Neuronal stem cell (in vitro differentiated cells): ENCODE measurements at regions not wholly inside any gene's neighbourhood (a gene's known extent, or its start where the extent isn't known, plus 50 kb on each side); places are given as distances from the start of the nearest gene placed in this dataset.

Experiments
- DNase-seq: peaks from one replicate; pipeline ENCODE4 v3.0.0-alpha.2; 2013; ENCODE audit warnings: low spot score
- H2AFZ ChIP-seq: one replicate; pipeline ENCODE4 v1.6.1; 2013; ENCODE audit warnings: mild to moderate bottlenecking, low read length, inconsistent platforms
- H2AK5ac ChIP-seq: 2 replicates; pipeline ENCODE4 v1.6.1; 2013; ENCODE audit warnings: low read depth, mild to moderate bottlenecking, inconsistent platforms, low read length, moderate library complexity, mixed read lengths
- H2BK120ac ChIP-seq: 2 replicates; pipeline ENCODE4 v1.6.1; 2013; ENCODE audit warnings: low read depth, mild to moderate bottlenecking, inconsistent platforms, low read length, moderate library complexity, mixed read lengths
- H2BK12ac ChIP-seq: one replicate; pipeline ENCODE4 v1.6.1; 2013; ENCODE audit warnings: low read length, inconsistent platforms
- H2BK15ac ChIP-seq: 2 replicates; pipeline ENCODE4 v1.6.1; 2013; ENCODE audit warnings: mild to moderate bottlenecking, low read length, inconsistent platforms, mixed read lengths
- H2BK5ac ChIP-seq: one replicate; pipeline ENCODE4 v1.6.1; 2013; ENCODE audit warnings: inconsistent platforms, mild to moderate bottlenecking, low read length, moderate library complexity
- H3K14ac ChIP-seq: one replicate; pipeline ENCODE4 v1.6.1; 2013; ENCODE audit warnings: low read length, inconsistent platforms
- H3K18ac ChIP-seq: 2 replicates; pipeline ENCODE4 v1.6.1; 2013; ENCODE audit warnings: low read length, inconsistent platforms
- H3K23ac ChIP-seq: 2 replicates; pipeline ENCODE4 v1.6.1; 2013; ENCODE audit warnings: low read depth, mild to moderate bottlenecking, mixed read lengths, low read length, inconsistent platforms; ENCODE audit not compliant: poor library complexity
- H3K27ac ChIP-seq: replicated peaks from 3 replicates; pipeline ENCODE4 v1.5.1; 2013; ENCODE audit warnings: low read length, inconsistent platforms
- H3K27me3 ChIP-seq, 3 experiments: 2 replicates each; pipeline ENCODE4 v1.6.1; 2013; ENCODE audit warnings: low read length in 3 of 3, mild to moderate bottlenecking in 2 of 3, inconsistent platforms in 1 of 3, low read depth in 1 of 3, mixed read lengths in 1 of 3, moderate library complexity in 1 of 3; ENCODE audit not compliant: control insufficient read depth in 3 of 3, insufficient read depth in 3 of 3
- H3K36me3 ChIP-seq, 2 donors: replicated peaks in 1 of 2; 2 replicates each; pipeline ENCODE4 v1.6.1; 2013; ENCODE audit warnings: low read length in 2 of 2; ENCODE audit not compliant: control insufficient read depth in 2 of 2, insufficient read depth in 2 of 2
- H3K4ac ChIP-seq: 2 replicates; pipeline ENCODE4 v1.6.1; 2013; ENCODE audit warnings: inconsistent platforms, mild to moderate bottlenecking, low read length, moderate library complexity
- H3K4me1 ChIP-seq, 2 donors: 1 replicate in 1 of 2; 2 replicates in 1 of 2; pipeline ENCODE4 v1.6.1; 2013; ENCODE audit warnings: low read length in 2 of 2, low read depth in 1 of 2; ENCODE audit not compliant: control insufficient read depth in 2 of 2, insufficient read depth in 1 of 2
- H3K4me2 ChIP-seq: one replicate; pipeline ENCODE4 v1.6.1; 2013; ENCODE audit warnings: mild to moderate bottlenecking, low read length, inconsistent platforms; ENCODE audit not compliant: insufficient read depth, poor library complexity, severe bottlenecking
- H3K4me3 ChIP-seq, 2 donors: 2 replicates each; pipeline ENCODE4 v1.5.1; 2013; ENCODE audit warnings: low read length in 2 of 2, mild to moderate bottlenecking in 2 of 2, inconsistent platforms in 1 of 2, moderate library complexity in 1 of 2
- H3K79me1 ChIP-seq: one replicate; pipeline ENCODE4 v1.6.1; 2013; ENCODE audit warnings: low read depth, mild to moderate bottlenecking, inconsistent platforms, low read length, moderate library complexity
- H3K9ac ChIP-seq: one replicate; pipeline ENCODE4 v1.6.1; 2013; ENCODE audit warnings: mild to moderate bottlenecking, low read depth, low read length, inconsistent platforms; ENCODE audit not compliant: poor library complexity
- H3K9me3 ChIP-seq, 2 donors: replicated peaks in 1 of 2; 2 replicates each; pipeline versions ENCODE3 to v1.6.1; 2013; ENCODE audit warnings: low read length in 2 of 2, mild to moderate bottlenecking in 2 of 2, inconsistent platforms in 1 of 2, low read depth in 1 of 2, mixed read lengths in 1 of 2, moderate library complexity in 1 of 2; ENCODE audit not compliant: control insufficient read depth in 2 of 2, insufficient read depth in 1 of 2
- H4K8ac ChIP-seq: one replicate; pipeline ENCODE4 v1.6.1; 2013; ENCODE audit warnings: low read depth, mild to moderate bottlenecking, inconsistent platforms, low read length, moderate library complexity
- H4K91ac ChIP-seq: one replicate; pipeline ENCODE4 v1.6.1; 2013; ENCODE audit warnings: low read length, low read depth, mild to moderate bottlenecking, inconsistent platforms; ENCODE audit not compliant: poor library complexity
- WGBS, 2 donors: extraction: QIAGEN DNeasy Blood & Tissue Kit; methylation state at CpG; one replicate each; pipeline ENCODE4 v1.1.7; 2013; ENCODE audit warnings: missing lambda C conversion rate in 2 of 2, mixed read lengths in 1 of 2; ENCODE audit not compliant: insufficient read length in 2 of 2, insufficient replicate concordance in 1 of 2; ENCODE audit errors: extremely low coverage in 2 of 2; 5-methylcytosine and 5-hydroxymethylcytosine counted together

GRCh38 chr13:64160479-64160878, 2744.8 kb upstream of the PCDH20 start:
- no peak overlapping the region for H2BK15ac ChIP-seq
- no peak overlapping the region for H4K8ac ChIP-seq
- H3K18ac ChIP-seq, result no peak overlapping the region
- H3K27me3 ChIP-seq, result no peaks in the 10 kb centered on the region
- no peak overlapping the region for H3K27ac ChIP-seq
- no peak overlapping the region for H4K91ac ChIP-seq
- H3K9me3 ChIP-seq, result no peaks in the 10 kb centered on the region
- no peak overlapping the region for H2AK5ac ChIP-seq
- no peak overlapping the region for H2BK120ac ChIP-seq
- H3K79me1 ChIP-seq, result no peaks in the 10 kb centered on the region
- H2BK5ac ChIP-seq, result no peak overlapping the region
- no peak overlapping the region for H3K9ac ChIP-seq
- no peak overlapping the region for H3K23ac ChIP-seq
- no peaks in the 10 kb centered on the region for H3K36me3 ChIP-seq
- H2BK12ac ChIP-seq, result no peak overlapping the region
- H3K4ac ChIP-seq, result no peak overlapping the region
- H3K4me2 ChIP-seq, result no peak overlapping the region
- H3K4me3 ChIP-seq, result no peak overlapping the region
- no peak overlapping the region for H3K14ac ChIP-seq
- DNase-seq, result no peak
- no peak overlapping the region for H2AFZ ChIP-seq
- peaks cover 0 to 2% of the 10 kb centered on the region in 2 donors for H3K4me1 ChIP-seq

GRCh38 chr13:64158908-64159307, 2743.3 kb upstream of the PCDH20 start:
- Histone ChIP-seq H3K18ac (no peak overlapping the region), H3K27ac (no peak overlapping the region)

DNA sequence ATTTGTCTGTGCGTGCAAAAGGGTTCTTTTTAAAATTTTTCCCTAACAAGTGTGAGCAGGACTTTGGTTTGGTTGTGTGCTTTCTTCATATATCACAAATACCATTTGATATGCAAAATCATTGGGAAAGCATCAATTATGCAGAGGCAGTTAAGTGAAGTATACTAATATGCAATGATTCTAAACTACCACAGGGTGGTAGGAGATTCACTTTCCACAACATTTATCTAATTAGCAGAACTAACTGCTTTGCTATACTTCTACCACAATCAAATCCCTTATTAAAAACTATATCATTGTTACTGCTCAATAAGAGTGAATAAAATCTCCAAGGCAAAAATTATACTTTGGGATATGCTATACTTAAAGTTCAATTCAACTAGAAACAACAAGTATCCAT, 2738.9 kb upstream of the PCDH20 start:
- H3K27ac ChIP-seq, result no peak overlapping the region
- H3K18ac ChIP-seq, result no peak overlapping the region
- H3K4me1 ChIP-seq, result peaks cover 0 to 2% of the 10 kb centered on the region in 2 donors

More at GRCh38 chr13:64158908-64159307, 2743.3 kb upstream of the PCDH20 start:
- H2AFZ ChIP-seq, result peak overlapping the region; percentile 81
- H2BK120ac ChIP-seq, result no peak overlapping the region
- no peak overlapping the region for H2BK15ac ChIP-seq
- no peaks in the 10 kb centered on the region for H3K36me3 ChIP-seq
- no peak overlapping the region for H2BK12ac ChIP-seq
- DNase-seq, result no peak
- H3K79me1 ChIP-seq, result no peaks in the 10 kb centered on the region
- no peak overlapping the region for H3K4ac ChIP-seq
- H4K91ac ChIP-seq, result no peak overlapping the region
- no peak overlapping the region for H2AK5ac ChIP-seq
- H3K23ac ChIP-seq, result no peak overlapping the region
- H3K4me3 ChIP-seq, result no peak overlapping the region
- H3K4me2 ChIP-seq, result no peak overlapping the region
- no CpG with 5 or more reads among the region's 3 CpGs for WGBS, 2 donors
- no peak overlapping the region for H4K8ac ChIP-seq
- H2BK5ac ChIP-seq, result no peak overlapping the region
- no peak overlapping the region for H3K9ac ChIP-seq
- H3K4me1 ChIP-seq, result peaks cover 0 to 2% of the 10 kb centered on the region in 2 donors
- H3K27me3 ChIP-seq, result no peaks in the 10 kb centered on the region
- no peaks in the 10 kb centered on the region for H3K9me3 ChIP-seq
- no peak overlapping the region for H3K14ac ChIP-seq

DNA sequence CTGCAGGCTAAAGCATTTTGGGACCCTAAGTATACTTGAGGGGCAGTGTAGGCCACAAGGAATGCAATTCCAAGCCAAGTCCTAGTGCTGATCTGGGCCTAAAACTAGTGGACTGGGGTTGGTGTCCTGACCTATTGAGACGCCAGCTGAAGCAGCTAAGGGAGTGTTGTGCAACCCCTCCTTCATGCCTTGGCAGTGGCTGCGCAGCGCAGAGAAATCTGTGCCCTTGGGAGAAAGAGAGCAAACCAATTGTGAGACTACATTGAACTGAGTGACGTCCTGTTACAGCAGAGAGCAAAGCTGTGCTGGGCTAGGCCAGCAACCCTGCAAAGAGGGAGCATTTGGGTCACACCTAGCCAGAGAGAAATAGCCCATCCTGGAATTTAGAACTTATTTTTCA, 2715.0 kb upstream of the PCDH20 start:
- no peak for DNase-seq
- H3K9me3 ChIP-seq, result no peaks in the 10 kb centered on the region
- no peak overlapping the region for H2BK15ac ChIP-seq
- H4K8ac ChIP-seq, result no peak overlapping the region
- no peaks in the 10 kb centered on the region for H3K27me3 ChIP-seq
- H3K18ac ChIP-seq, result no peak overlapping the region
- peak overlapping the region; percentile 74 for H2AFZ ChIP-seq
- H2BK5ac ChIP-seq, result no peak overlapping the region
- no peaks in the 10 kb centered on the region for H3K36me3 ChIP-seq
- H3K23ac ChIP-seq, result peak overlapping the region; percentile 47
- no peak overlapping the region for H3K4ac ChIP-seq
- no peak overlapping the region for H2BK120ac ChIP-seq
- WGBS, 2 donors, result no CpG with 5 or more reads among the region's 4 CpGs
- H2AK5ac ChIP-seq, result no peak overlapping the region
- no peak overlapping the region for H3K4me2 ChIP-seq
- no peaks in the 10 kb centered on the region for H3K79me1 ChIP-seq
- no peak overlapping the region for H3K27ac ChIP-seq
- no peak overlapping the region for H4K91ac ChIP-seq
- no peak overlapping the region for H2BK12ac ChIP-seq
- no peaks in the 10 kb centered on the region for H3K4me1 ChIP-seq
- H3K9ac ChIP-seq, result no peak overlapping the region
- no peak overlapping the region for H3K14ac ChIP-seq
- H3K4me3 ChIP-seq, result no peak overlapping the region

More for the DNA sequence above, 2738.9 kb upstream of the PCDH20 start:
- Histone ChIP-seq H2BK5ac (no peak overlapping the region), H2BK15ac (no peak overlapping the region), H3K4ac (no peak overlapping the region), H3K14ac (no peak overlapping the region), H3K36me3 (no peaks in the 10 kb centered on the region), H4K8ac (no peak overlapping the region), H3K27me3 (no peaks in the 10 kb centered on the region), H3K9ac (no peak overlapping the region), H3K4me2 (no peak overlapping the region), H3K79me1 (no peaks in the 10 kb centered on the region), H2AK5ac (no peak overlapping the region), H4K91ac (no peak overlapping the region), H3K9me3 (no peaks in the 10 kb centered on the region), H2AFZ (no peak overlapping the region), H2BK120ac (no peak overlapping the region), H3K4me3 (no peak overlapping the region), H3K23ac (no peak overlapping the region), H2BK12ac (no peak overlapping the region)
- DNase-seq, result no peak
- no CpG with 5 or more reads among the region's 1 CpG for WGBS, 2 donors
